GM23338 (cell line): ENCODE measurements at regions not wholly inside any gene's neighbourhood (a gene's known extent, or its start where the extent isn't known, plus 50 kb on each side); places are given as distances from the start of the nearest gene placed in this dataset.

Experiments used
- ATAC-seq: fragments of 200-7000 bp; cut with Tn5 transposase; 3 replicates; pipeline ENCODE4 v1.9.1; 2020
- DNase-seq: peaks from one replicate; pipeline ENCODE4 v3.0.0-alpha.2; 2015; ENCODE audit warnings: low spot score
- H2AFZ ChIP-seq: fragments of 200-600 bp; sonication (generic); 2 replicates; pipeline ENCODE4 v1.8.0; 2016; ENCODE audit warnings: antibody characterized with exemption, mild to moderate bottlenecking, moderate library complexity
- H3F3A ChIP-seq: fragments of 200-600 bp; sonication (generic); replicated peaks from 2 replicates; pipeline ENCODE4 v1.8.0; 2017; ENCODE audit warnings: antibody characterized with exemption, mixed run types, low read depth
- H3K27ac ChIP-seq: fragments of 200-600 bp; sonication (generic); 2 replicates; pipeline ENCODE4 v1.6.1; 2016; ENCODE audit warnings: low read depth
- H3K27me3 ChIP-seq: fragments of 200-600 bp; sonication (generic); 2 replicates; pipeline ENCODE4 v1.8.0; 2016; ENCODE audit warnings: mild to moderate bottlenecking, mixed run types, moderate library complexity; ENCODE audit not compliant: insufficient read depth
- H3K36me3 ChIP-seq: fragments of 200-600 bp; sonication (generic); 2 replicates; pipeline ENCODE4 v1.8.0; 2016; ENCODE audit warnings: mild to moderate bottlenecking; ENCODE audit not compliant: insufficient read depth
- H3K4me1 ChIP-seq: fragments of 200-600 bp; sonication (generic); 2 replicates; pipeline ENCODE4 v1.8.0; 2016; ENCODE audit warnings: mild to moderate bottlenecking, moderate library complexity; ENCODE audit not compliant: insufficient read depth
- H3K4me2 ChIP-seq: fragments of 200-600 bp; sonication (generic); 2 replicates; pipeline ENCODE4 v1.7.1; 2017; ENCODE audit warnings: mixed run types
- H3K4me3 ChIP-seq: fragments of 200-600 bp; sonication (generic); 2 replicates; pipeline ENCODE4 v1.6.1; 2016; ENCODE audit warnings: mixed run types
- H3K79me2 ChIP-seq: fragments of 200-600 bp; sonication (generic); replicated peaks from 2 replicates; pipeline ENCODE4 v1.8.0; 2017; ENCODE audit warnings: mild to moderate bottlenecking; ENCODE audit not compliant: insufficient read depth
- H3K9me2 ChIP-seq: fragments of 200-600 bp; sonication (generic); 2 replicates; pipeline ENCODE4 v1.8.0; 2017; ENCODE audit not compliant: insufficient read depth
- H4K20me1 ChIP-seq: fragments of 200-600 bp; sonication (generic); replicated peaks from 2 replicates; pipeline ENCODE4 v1.8.0; 2017; ENCODE audit warnings: mild to moderate bottlenecking; ENCODE audit not compliant: insufficient read depth
- H3K27ac Mint-ChIP-seq: 2 replicates; pipeline ENCODE4 v1.8.0; 2020; ENCODE audit warnings: inconsistent platforms, mild to moderate bottlenecking, moderate library complexity, mixed read lengths
- H3K27me3 Mint-ChIP-seq: 3 replicates; pipeline ENCODE4 v1.8.0; 2022; ENCODE audit warnings: low read depth, mild to moderate bottlenecking, moderate library complexity, mixed read lengths, inconsistent platforms; ENCODE audit not compliant: insufficient read depth, poor library complexity
- H3K36me3 Mint-ChIP-seq: 3 replicates; pipeline ENCODE4 v1.8.0; 2021; ENCODE audit warnings: low read depth, mild to moderate bottlenecking, inconsistent platforms, moderate library complexity, mixed read lengths
- H3K4me1 Mint-ChIP-seq: 3 replicates; pipeline ENCODE4 v1.8.0; 2020; ENCODE audit warnings: mild to moderate bottlenecking, inconsistent platforms, mixed read lengths
- H3K4me3 Mint-ChIP-seq: 3 replicates; pipeline ENCODE4 v1.8.0; 2021; ENCODE audit warnings: moderate library complexity, mild to moderate bottlenecking, inconsistent platforms, mixed read lengths
- H3K9me3 Mint-ChIP-seq: 3 replicates; pipeline ENCODE4 v1.8.0; 2020; ENCODE audit warnings: moderate library complexity, mild to moderate bottlenecking, inconsistent platforms, mixed read lengths
- CREB1 ChIP-seq: fragments of 250-450 bp; sonication (Bioruptor Pico); IDR thresholded peaks from 2 replicates; pipeline ENCODE4 v1.5.0; 2020; ENCODE audit warnings: low read depth, mild to moderate bottlenecking, moderate library complexity
- CTCF ChIP-seq, 2 experiments: fragments of 200-600 bp in 1 of 2; sonication (generic) in 1 of 2; conservative IDR thresholded peaks; 2 replicates each; pipeline versions ENCODE4 v1.5.1 to v1.6.1; 2016 to 2017; ENCODE audit warnings: antibody characterized with exemption in 2 of 2, low read depth in 2 of 2, mild to moderate bottlenecking in 2 of 2, moderate library complexity in 1 of 2
- ETS1 ChIP-seq: IDR thresholded peaks from 2 replicates; pipeline ENCODE4 v1.6.1; 2016; ENCODE audit warnings: antibody characterized with exemption
- EZH2 ChIP-seq: fragments of 200-600 bp; sonication (generic); IDR thresholded peaks from one replicate; pipeline ENCODE4 v1.8.0; 2017; ENCODE audit warnings: antibody characterized with exemption, mild to moderate bottlenecking, low read depth; ENCODE audit not compliant: unreplicated experiment
- JUNB ChIP-seq: IDR thresholded peaks from one replicate; pipeline ENCODE4 v1.6.1; 2016; ENCODE audit warnings: antibody characterized with exemption; ENCODE audit not compliant: unreplicated experiment
- NANOG ChIP-seq: IDR thresholded peaks from 2 replicates; pipeline ENCODE4 v1.6.1; 2016; ENCODE audit warnings: antibody characterized with exemption, borderline replicate concordance
- POLR2AphosphoS5 ChIP-seq: IDR thresholded peaks from 2 replicates; pipeline ENCODE4 v1.6.1; 2016; ENCODE audit warnings: antibody characterized with exemption, low read depth
- REST ChIP-seq: IDR thresholded peaks from one replicate; pipeline ENCODE4 v1.6.1; 2018; ENCODE audit warnings: antibody characterized with exemption; ENCODE audit not compliant: unreplicated experiment
- STAT1 ChIP-seq: IDR thresholded peaks from one replicate; pipeline ENCODE4 v1.6.1; 2016; ENCODE audit warnings: antibody characterized with exemption; ENCODE audit not compliant: unreplicated experiment
- ZNF114 ChIP-seq: fragments of 250-450 bp; sonication (Bioruptor Pico); IDR thresholded peaks from 2 replicates; pipeline ENCODE4 v1.5.0; 2020; ENCODE audit warnings: mild to moderate bottlenecking, moderate library complexity

- Histone ChIP-seq H4K20me1 (no peaks in the 10 kb centered on the region), H3K4me3 (no peak overlapping the region), H3K27ac (no peak overlapping the region), H3K36me3 (no peaks in the 10 kb centered on the region), H3K4me2 (no peak overlapping the region), H2AFZ (no peak overlapping the region), H3K4me1 (no peaks in the 10 kb centered on the region), H3K27me3 (no peaks in the 10 kb centered on the region), H3K79me2 (no peaks in the 10 kb centered on the region), H3F3A (no peaks in the 10 kb centered on the region), H3K9me2 (no peaks in the 10 kb centered on the region)
- H3K4me3 Mint-ChIP-seq = no peak overlapping the region
- no peak overlapping the region for H3K27ac Mint-ChIP-seq
- H3K36me3 Mint-ChIP-seq = no peaks in the 10 kb centered on the region
- no peak for DNase-seq
- ATAC-seq = no peak
- H3K4me1 Mint-ChIP-seq = no peaks in the 10 kb centered on the region
- TF ChIP-seq EZH2 = no peak
- TF ChIP-seq JUNB = no peak
- TF ChIP-seq STAT1 = no peak
- no peak for TF ChIP-seq REST
- H3K27me3 Mint-ChIP-seq = peaks cover 2% of the 10 kb centered on the region
- H3K9me3 Mint-ChIP-seq = no peaks in the 10 kb centered on the region; the same call in 2 of the 3 replicates
Observed at GRCh38 chr5:109532773-109533364, 123.1 kb upstream of the PJA2 start.

GRCh38 chr5:109531262-109531661 lies 121.5 kb upstream of the PJA2 start:
- Mint-ChIP-seq H3K36me3 (no peaks in the 10 kb centered on the region), H3K4me1 (no peaks in the 10 kb centered on the region), H3K27ac (no peak overlapping the region), H3K4me3 (no peak overlapping the region), H3K27me3 (peaks cover 2% of the 10 kb centered on the region), H3K9me3 (no peaks in the 10 kb centered on the region; the same call in 2 of the 3 replicates)
- Histone ChIP-seq H3K79me2 (no peaks in the 10 kb centered on the region), H3K36me3 (no peaks in the 10 kb centered on the region), H3K27me3 (no peaks in the 10 kb centered on the region), H3K4me2 (no peak overlapping the region), H2AFZ (no peak overlapping the region), H3K9me2 (no peaks in the 10 kb centered on the region), H3K4me3 (no peak overlapping the region), H3K4me1 (no peaks in the 10 kb centered on the region), H3F3A (no peaks in the 10 kb centered on the region), H3K27ac (no peak overlapping the region), H4K20me1 (no peaks in the 10 kb centered on the region)
- DNase-seq = no peak
- no peak for ATAC-seq
- TF ChIP-seq EZH2 = no peak
- TF ChIP-seq ETS1 = no peak
- no peak for TF ChIP-seq JUNB
- TF ChIP-seq CTCF (conservative IDR thresholded peaks at IDR 0.05; ENCODE audit: low read depth in 2 of 2) = no peak
- TF ChIP-seq REST = no peak
- TF ChIP-seq CREB1 = no peak
- TF ChIP-seq POLR2AphosphoS5 = no peak
- TF ChIP-seq ZNF114 (CRISPR knock-in tag) = no peak
- TF ChIP-seq NANOG = no peak
